ENCODE measurements at regions not wholly inside any gene's neighbourhood (a gene's known extent, or its start where the extent isn't known, plus 50 kb on each side); places are given as distances from the start of the nearest gene placed in this dataset.

DNA sequence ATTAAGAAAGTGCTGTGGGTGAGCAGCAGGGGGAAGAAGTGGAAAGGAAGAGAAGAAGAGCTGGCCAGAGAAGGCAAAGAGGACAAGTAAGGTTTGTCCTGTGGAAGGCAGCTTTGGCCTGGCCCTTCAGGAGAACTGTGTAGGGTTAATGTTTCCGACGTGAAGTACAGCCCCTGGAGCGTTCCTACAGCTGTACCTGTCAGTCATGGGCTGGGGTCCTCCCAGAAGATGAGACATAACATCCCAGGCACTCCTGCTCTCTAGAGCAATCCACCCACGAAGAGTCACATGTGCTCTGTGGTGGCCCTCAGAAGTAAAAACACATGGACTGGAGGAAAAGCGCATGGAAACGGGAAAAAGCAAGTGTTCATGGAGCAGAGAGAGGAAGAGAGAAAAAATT, 237.4 kb downstream of the CAAP1 start:
- DNase-seq: no peak

DNA sequence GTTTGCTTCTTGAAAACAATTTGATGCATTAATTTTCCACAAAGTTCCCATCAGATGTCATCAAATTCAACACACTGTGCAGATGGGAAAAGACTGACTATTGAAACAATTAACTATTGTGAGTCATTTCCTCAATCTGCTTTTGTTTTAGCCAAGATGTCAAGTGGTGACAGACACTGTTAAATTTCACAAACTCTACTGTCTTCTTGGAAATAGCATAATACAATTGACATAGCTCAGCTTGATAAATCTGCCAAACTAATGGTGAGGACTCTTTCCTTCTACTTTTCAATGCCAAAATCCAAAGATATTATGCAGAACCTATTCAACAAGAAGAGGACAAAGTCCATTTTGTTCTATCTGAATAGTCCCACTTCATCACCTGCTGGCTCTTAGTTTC, 242.3 kb downstream of the CAAP1 start:
- intact Hi-C loops (cut with DNase I): loop anchor here in 2 of 10 donors (10.0 kb wide), 2 partner anchors 76 to 276 kb away; no protein-coding TSS in a partner anchor

More for the DNA sequence above, 237.4 kb downstream of the CAAP1 start:
- Histone ChIP-seq H3K27me3 (peaks cover 0 to 14% (median 0%) of the 10 kb centered on the region in 7 donors), H3K4me1 (no peaks in the 10 kb centered on the region), H3K36me3 (no peaks in the 10 kb centered on the region), H3K27ac (no peak overlapping the region), H3K4me3 (no peak overlapping the region), H3K9me3 (no peaks in the 10 kb centered on the region)
- ATAC-seq: no peak
- TF ChIP-seq, protein P1, sequence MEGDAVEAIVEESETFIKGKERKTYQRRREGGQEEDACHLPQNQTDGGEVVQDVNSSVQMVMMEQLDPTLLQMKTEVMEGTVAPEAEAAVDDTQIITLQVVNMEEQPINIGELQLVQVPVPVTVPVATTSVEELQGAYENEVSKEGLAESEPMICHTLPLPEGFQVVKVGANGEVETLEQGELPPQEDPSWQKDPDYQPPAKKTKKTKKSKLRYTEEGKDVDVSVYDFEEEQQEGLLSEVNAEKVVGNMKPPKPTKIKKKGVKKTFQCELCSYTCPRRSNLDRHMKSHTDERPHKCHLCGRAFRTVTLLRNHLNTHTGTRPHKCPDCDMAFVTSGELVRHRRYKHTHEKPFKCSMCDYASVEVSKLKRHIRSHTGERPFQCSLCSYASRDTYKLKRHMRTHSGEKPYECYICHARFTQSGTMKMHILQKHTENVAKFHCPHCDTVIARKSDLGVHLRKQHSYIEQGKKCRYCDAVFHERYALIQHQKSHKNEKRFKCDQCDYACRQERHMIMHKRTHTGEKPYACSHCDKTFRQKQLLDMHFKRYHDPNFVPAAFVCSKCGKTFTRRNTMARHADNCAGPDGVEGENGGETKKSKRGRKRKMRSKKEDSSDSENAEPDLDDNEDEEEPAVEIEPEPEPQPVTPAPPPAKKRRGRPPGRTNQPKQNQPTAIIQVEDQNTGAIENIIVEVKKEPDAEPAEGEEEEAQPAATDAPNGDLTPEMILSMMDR (IDR thresholded peaks at IDR 0.05): no peak
- WGBS, 2 donors: 72 to 79% methylated on average over 6 of the region's 6 CpGs
- intact Hi-C loops (cut with DNase I): loop anchor here in 2 of 10 donors (10.0 kb wide), 2 partner anchors 80 to 280 kb away; no protein-coding TSS in a partner anchor

DNA sequence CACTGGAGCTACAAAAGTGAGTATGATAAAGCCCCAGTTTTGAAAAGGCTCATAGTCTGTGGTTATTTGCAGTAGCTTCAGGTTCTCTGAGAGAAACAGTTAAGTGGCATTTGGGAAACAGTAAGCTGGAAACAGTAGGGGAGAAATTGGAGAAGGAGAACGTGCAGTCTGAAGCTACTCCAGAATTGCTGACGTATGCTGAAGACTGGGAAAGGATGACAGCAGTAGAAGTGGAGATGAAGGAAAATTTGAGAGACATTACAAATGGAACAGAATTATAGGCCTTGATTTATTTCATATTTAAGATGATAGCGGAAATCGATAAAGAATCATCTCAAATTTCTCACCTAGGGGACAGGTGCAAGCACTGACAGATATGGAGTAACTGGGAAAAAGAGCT, 248.8 kb downstream of the CAAP1 start:
- no peaks in the 10 kb centered on the region for H3K9me3 ChIP-seq
- no peak overlapping the region for H3K4me3 ChIP-seq
- H3K27me3 ChIP-seq: no peaks in the 10 kb centered on the region
- ATAC-seq: no peak
- 81 to 85% methylated on average over 4 of the region's 4 CpGs for WGBS, 2 donors
- H3K27ac ChIP-seq: no peak overlapping the region
- no peak for DNase-seq
- no peaks in the 10 kb centered on the region for H3K36me3 ChIP-seq
- intact Hi-C loops (cut with DNase I): no loop called here
- no peaks in the 10 kb centered on the region for H3K4me1 ChIP-seq
- TF ChIP-seq, protein P1 (IDR thresholded peaks at IDR 0.05): no peak

More for the DNA sequence above, 242.3 kb downstream of the CAAP1 start:
- no peaks in the 10 kb centered on the region for H3K4me1 ChIP-seq
- H3K9me3 ChIP-seq: no peaks in the 10 kb centered on the region
- no peak overlapping the region for H3K27ac ChIP-seq
- ATAC-seq: no peak
- H3K36me3 ChIP-seq: no peaks in the 10 kb centered on the region
- peaks cover 0 to 7% (median 0%) of the 10 kb centered on the region in 7 donors for H3K27me3 ChIP-seq
- DNase-seq: no peak
- no peak overlapping the region for H3K4me3 ChIP-seq
- TF ChIP-seq, protein P1 (IDR thresholded peaks at IDR 0.05): no peak

DNA sequence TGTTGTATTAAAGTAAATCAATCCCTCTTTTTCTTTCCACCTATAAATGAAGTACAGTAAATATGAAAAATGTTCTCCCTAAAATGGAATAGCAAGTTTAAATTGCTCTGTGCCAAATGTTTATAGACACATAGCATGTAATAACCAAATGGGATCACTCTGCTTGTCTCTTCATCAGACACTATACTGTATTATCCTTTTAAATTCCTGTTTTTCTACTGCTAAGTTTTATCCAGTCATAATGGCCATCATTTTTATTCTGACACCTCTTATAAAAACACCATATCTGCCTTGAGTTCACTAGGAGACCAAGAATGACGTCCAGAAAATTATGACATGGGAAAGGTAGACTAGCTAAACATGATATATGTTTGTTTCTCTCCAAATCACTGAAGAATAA, 252.8 kb downstream of the CAAP1 start:
- DNase-seq: no peak
- no peaks in the 10 kb centered on the region for H3K9me3 ChIP-seq
- H3K27me3 ChIP-seq: no peaks in the 10 kb centered on the region
- no peaks in the 10 kb centered on the region for H3K36me3 ChIP-seq
- no peak overlapping the region for H3K4me3 ChIP-seq
- H3K4me1 ChIP-seq: no peaks in the 10 kb centered on the region
- TF ChIP-seq, protein P1 (IDR thresholded peaks at IDR 0.05): no peak
- no peak for ATAC-seq
- 54 to 68% methylated on average over 1 of the region's 1 CpG for WGBS, 2 donors
- intact Hi-C loops (cut with DNase I): no loop called here
- no peak overlapping the region for H3K27ac ChIP-seq
